CMK (cell line): ENCODE measurements at regions not wholly inside any gene's neighbourhood (a gene's known extent, or its start where the extent isn't known, plus 50 kb on each side); places are given as distances from the start of the nearest gene placed in this dataset.
"Not testable (repeated sequence)": the region's sequence is repeated elsewhere in the genome, so short reads cannot be mapped to it uniquely, and the experiment has no call there.

Source experiments
- DNase-seq: peaks from one replicate; pipeline ENCODE4 v3.0.0-alpha.2; 2010; ENCODE audit warnings: low read depth

- DNase-seq: no peak
Observed at GRCh38 chr3:103173940-103174339, 739.1 kb downstream of the ZPLD1 start.

GRCh38 chr3:103181160-103181559, 746.3 kb downstream of the ZPLD1 start:
- DNase-seq: no peak

- DNase-seq: no peak
Observed at GRCh38 chr3:103184772-103185171, 750.0 kb downstream of the ZPLD1 start.

GRCh38 chr3:103189941-103190340, 755.1 kb downstream of the ZPLD1 start:
- no peak for DNase-seq

GRCh38 chr3:103195216-103195615, 760.4 kb downstream of the ZPLD1 start:
- DNase-seq: no peak

- DNase-seq: no peak
Observed at GRCh38 chr3:103203441-103203840, 768.6 kb downstream of the ZPLD1 start.

- DNase-seq: no peak
Observed at GRCh38 chr3:103210583-103210982, 775.8 kb downstream of the ZPLD1 start.

GRCh38 chr3:103218146-103218545, 783.3 kb downstream of the ZPLD1 start:
- DNase-seq: no peak

- DNase-seq: no peak
Observed at GRCh38 chr3:103218793-103219192, 784.0 kb downstream of the ZPLD1 start.

GRCh38 chr3:103227651-103228050, 792.8 kb downstream of the ZPLD1 start:
- DNase-seq: no peak

- no peak for DNase-seq
Observed at GRCh38 chr3:103247459-103247858, 812.6 kb downstream of the ZPLD1 start.

- DNase-seq: not testable (repeated sequence)
Observed at GRCh38 chr3:103254827-103255226, 820.0 kb downstream of the ZPLD1 start.

- no peak for DNase-seq
Observed at GRCh38 chr3:103269287-103269686, 834.5 kb downstream of the ZPLD1 start.

GRCh38 chr3:103271575-103271974, 836.8 kb downstream of the ZPLD1 start:
- DNase-seq: no peak

- no peak for DNase-seq
Observed at GRCh38 chr3:103295974-103296570, 861.3 kb downstream of the ZPLD1 start.

- not testable (repeated sequence) for DNase-seq
Observed at GRCh38 chr3:103297502-103297901, 862.7 kb downstream of the ZPLD1 start.

- DNase-seq: no peak
Observed at GRCh38 chr3:103306104-103306503, 871.3 kb downstream of the ZPLD1 start.

- DNase-seq: no peak
Observed at GRCh38 chr3:103308921-103309320, 874.1 kb downstream of the ZPLD1 start.

- no peak for DNase-seq
Observed at GRCh38 chr3:103319912-103320311, 885.1 kb downstream of the ZPLD1 start.

- no peak for DNase-seq
Observed at GRCh38 chr3:103337179-103337845, 902.5 kb downstream of the ZPLD1 start.

- no peak for DNase-seq
Observed at GRCh38 chr3:103341078-103341606, 906.3 kb downstream of the ZPLD1 start.

- no peak for DNase-seq
Observed at GRCh38 chr3:103342205-103342731, 907.5 kb downstream of the ZPLD1 start.

- no peak for DNase-seq
Observed at GRCh38 chr3:103349760-103350159, 914.9 kb downstream of the ZPLD1 start.
